Suprapubic skin (tissue), 3 donors: ENCODE measurements at regions not wholly inside any gene's neighbourhood (a gene's known extent, or its start where the extent isn't known, plus 50 kb on each side); places are given as distances from the start of the nearest gene placed in this dataset.

Experiments
- CTCF ChIP-seq, 2 donors: fragments of 200-600 bp in 1 of 2; fragments of 450-650 bp in 1 of 2; sonication (generic) in 1 of 2; IDR thresholded peaks; one replicate each; pipeline ENCODE4 v1.5.1; 2016 to 2019; ENCODE audit warnings: antibody characterized with exemption in 2 of 2, mild to moderate bottlenecking in 1 of 2, moderate library complexity in 1 of 2
- POLR2A ChIP-seq, 2 donors: fragments of 450-650 bp; IDR thresholded peaks; one replicate each; pipeline ENCODE4 v1.6.1; 2017; ENCODE audit warnings: antibody characterized with exemption in 2 of 2, mild to moderate bottlenecking in 2 of 2, moderate library complexity in 2 of 2

DNA sequence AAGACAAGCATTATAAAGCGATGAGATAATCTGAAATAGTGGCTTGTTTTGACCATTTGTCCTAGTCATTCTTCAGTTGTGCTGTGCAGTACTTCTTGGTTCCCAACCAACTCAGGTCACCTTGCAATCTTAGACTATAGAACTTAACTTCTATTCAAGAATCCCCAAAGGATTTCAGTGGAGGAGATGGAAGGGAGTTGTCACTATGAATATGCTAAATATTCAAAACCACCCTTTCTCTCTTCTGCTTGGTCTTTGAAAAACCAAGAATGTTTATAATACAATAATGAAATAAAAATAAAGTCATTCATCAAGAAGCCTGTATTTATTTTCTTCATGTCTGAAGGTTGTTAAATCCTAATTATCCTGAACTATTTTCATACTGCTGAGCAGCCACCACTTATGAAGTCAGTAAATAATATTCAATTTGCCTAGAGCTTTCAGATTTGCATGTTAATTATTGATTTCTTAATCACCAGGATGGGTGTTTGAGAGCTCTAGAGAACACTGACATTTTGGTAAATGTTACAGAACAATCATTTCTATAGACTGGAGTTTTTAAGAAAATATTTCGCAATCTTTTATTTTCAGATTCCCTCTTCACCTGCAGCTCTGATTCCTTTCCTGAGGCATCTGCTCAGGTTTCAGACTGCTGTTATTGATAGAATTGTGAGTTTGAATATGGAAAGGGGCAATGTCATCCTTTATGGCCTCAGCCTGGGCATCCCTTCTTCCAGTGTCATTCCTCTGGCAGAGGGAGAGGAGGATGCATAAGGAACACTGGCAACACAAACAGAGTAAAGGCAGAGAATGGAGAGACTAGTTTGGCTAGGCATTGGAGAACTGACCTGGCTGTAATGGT, 91.5 kb upstream of the USP47 start:
- no peak for TF ChIP-seq CTCF (IDR thresholded peaks at IDR 0.05)
- no peak for TF ChIP-seq POLR2A (IDR thresholded peaks at IDR 0.05)
